IMR-90 (cell line): ENCODE measurements at regions not wholly inside any gene's neighbourhood (a gene's known extent, or its start where the extent isn't known, plus 50 kb on each side); places are given as distances from the start of the nearest gene placed in this dataset.

Experiments
- ATAC-seq: fragments of 200-7000 bp; cut with Tn5 transposase; 2 replicates; pipeline ENCODE4 v1.9.1; 2020; ENCODE audit warnings: low read depth, mild to moderate bottlenecking, moderate library complexity
- BruUV-seq: library from RNA; stranded (reverse); fragments of 400-500 nt; replicated peaks from 2 replicates; lab custom pipeline; 2021; lab: Mats Ljungman, UMichigan
- CTCF ChIA-PET: fragments of 300-600 bp; formaldehyde crosslinking; extraction: SDS; loops from one replicate; lab custom pipeline; 2021; ENCODE audit warnings: antibody characterized with exemption; lab: Yijun Ruan, JAX
- POLR2A ChIA-PET: fragments of 300-600 bp; sonication (Branson Sonifier 250); formaldehyde crosslinking; loops from one replicate; lab custom pipeline; 2022; ENCODE audit warnings: antibody characterized with exemption; ENCODE audit not compliant: unreplicated experiment; lab: Charles Lee
- DNase-seq: peaks from one replicate; pipeline ENCODE4 v3.0.0; 2013
- H2AFZ ChIP-seq: replicated peaks from 2 replicates; pipeline ENCODE3; 2013; ENCODE audit warnings: low read length, mild to moderate bottlenecking; ENCODE audit not compliant: poor library complexity
- H2AK5ac ChIP-seq: 2 replicates; pipeline ENCODE4 v1.6.1; 2013; ENCODE audit warnings: low read depth, low read length, inconsistent platforms
- H2AK9ac ChIP-seq: replicated peaks from 2 replicates; pipeline ENCODE3; 2013; ENCODE audit warnings: mild to moderate bottlenecking, low read depth, low read length, moderate library complexity; ENCODE audit not compliant: poor library complexity
- H2BK120ac ChIP-seq: 2 replicates; pipeline ENCODE4 v1.6.1; 2013; ENCODE audit warnings: low read depth, low read length, inconsistent platforms
- H2BK15ac ChIP-seq: 3 replicates; pipeline ENCODE4 v1.6.1; 2013; ENCODE audit warnings: low read depth, low read length, inconsistent platforms
- H2BK20ac ChIP-seq: 2 replicates; pipeline ENCODE4 v1.6.1; 2013; ENCODE audit warnings: low read depth, mild to moderate bottlenecking, inconsistent platforms, low read length, moderate library complexity
- H2BK5ac ChIP-seq: 2 replicates; pipeline ENCODE4 v1.6.1; 2013; ENCODE audit warnings: mild to moderate bottlenecking, low read depth, low read length, inconsistent platforms; ENCODE audit not compliant: poor library complexity, severe bottlenecking
- H3K14ac ChIP-seq: replicated peaks from 2 replicates; pipeline ENCODE4 v1.6.1; 2013; ENCODE audit warnings: low read depth, low read length, inconsistent platforms
- H3K18ac ChIP-seq: 2 replicates; pipeline ENCODE4 v1.6.1; 2013; ENCODE audit warnings: low read depth, low read length, control low read depth
- H3K23ac ChIP-seq: 2 replicates; pipeline ENCODE4 v1.6.1; 2013; ENCODE audit warnings: low read depth, low read length, inconsistent platforms
- H3K27ac ChIP-seq: 2 replicates; pipeline ENCODE4 v1.5.1; 2013; ENCODE audit warnings: mild to moderate bottlenecking, control low read depth, low read length; ENCODE audit not compliant: insufficient read depth
- H3K27me3 ChIP-seq: 2 replicates; pipeline ENCODE4 v1.6.1; 2013; ENCODE audit warnings: low read length; ENCODE audit not compliant: control insufficient read depth, insufficient read depth
- H3K36me3 ChIP-seq: 2 replicates; pipeline ENCODE4 v1.6.1; 2013; ENCODE audit warnings: low read length, mixed read lengths; ENCODE audit not compliant: control insufficient read depth, insufficient read depth
- H3K4ac ChIP-seq: 2 replicates; pipeline ENCODE4 v1.6.1; 2013; ENCODE audit warnings: low read depth, low read length, inconsistent platforms
- H3K4me1 ChIP-seq: 2 replicates; pipeline ENCODE4 v1.6.1; 2013; ENCODE audit warnings: low read length, mixed read lengths; ENCODE audit not compliant: control insufficient read depth, insufficient read depth
- H3K4me2 ChIP-seq: 2 replicates; pipeline ENCODE4 v1.6.1; 2013; ENCODE audit warnings: low read depth, mild to moderate bottlenecking, control low read depth, low read length, moderate library complexity
- H3K4me3 ChIP-seq: 2 replicates; pipeline ENCODE4 v1.5.1; 2013; ENCODE audit warnings: low read depth, mild to moderate bottlenecking, control low read depth, low read length, moderate library complexity; ENCODE audit not compliant: insufficient read depth
- H3K56ac ChIP-seq: 2 replicates; pipeline ENCODE4 v1.6.1; 2013; ENCODE audit warnings: low read length, inconsistent platforms; ENCODE audit not compliant: insufficient read depth; ENCODE audit errors: extremely low read depth
- H3K79me1 ChIP-seq, 2 experiments: 2 replicates each; pipeline ENCODE4 v1.6.1; 2013; ENCODE audit warnings: low read length in 2 of 2, inconsistent platforms in 1 of 2, low read depth in 1 of 2
- H3K9ac ChIP-seq: 2 replicates; pipeline ENCODE4 v1.6.1; 2013; ENCODE audit warnings: low read depth, low read length, control low read depth
- H3K9me1 ChIP-seq: 2 replicates; pipeline ENCODE4 v1.6.1; 2013; ENCODE audit warnings: low read length, inconsistent platforms; ENCODE audit not compliant: insufficient read depth
- H3K9me3 ChIP-seq: 2 replicates; pipeline ENCODE4 v1.6.1; 2013; ENCODE audit warnings: low read length; ENCODE audit not compliant: control insufficient read depth, insufficient read depth
- H4K20me1 ChIP-seq: 2 replicates; pipeline ENCODE4 v1.6.1; 2013; ENCODE audit warnings: low read length, inconsistent platforms; ENCODE audit not compliant: insufficient read depth
- H4K5ac ChIP-seq: 2 replicates; pipeline ENCODE4 v1.6.1; 2013; ENCODE audit warnings: mild to moderate bottlenecking, low read depth, low read length, control low read depth
- H4K8ac ChIP-seq, 2 experiments: 2 replicates each; pipeline ENCODE4 v1.6.1; 2013; ENCODE audit warnings: low read depth in 2 of 2, low read length in 2 of 2, control low read depth in 1 of 2, inconsistent platforms in 1 of 2
- H4K91ac ChIP-seq: 2 replicates; pipeline ENCODE4 v1.6.1; 2013; ENCODE audit warnings: low read depth, low read length, inconsistent platforms; ENCODE audit not compliant: insufficient read depth
- CEBPB ChIP-seq: IDR thresholded peaks from 2 replicates; pipeline ENCODE4 v1.6.1; 2012; ENCODE audit warnings: low read depth, low read length, improper control_type of control experiment
- WGBS, 2 experiments: methylation state at CpG; one replicate each; pipeline versions ENCODE4 v1.1.5 to v1.1.7; 2013; ENCODE audit warnings: missing lambda C conversion rate in 2 of 2; ENCODE audit not compliant: insufficient read length in 1 of 2; ENCODE audit errors: extremely low coverage in 2 of 2; 5-methylcytosine and 5-hydroxymethylcytosine counted together
- dilution Hi-C: fragments of 300-500 bp; cut with HindIII; formaldehyde crosslinking; loops from one replicate; pipeline ENCODE4 v1.14.3; 2018; ENCODE audit warnings: low sequenced_read_pairs; ENCODE audit not compliant: unreplicated experiment
- in situ Hi-C: fragments of 300-500 bp; cut with MboI; formaldehyde crosslinking; loops from 3 replicates; pipeline ENCODE4 v1.14.3; 2019; ENCODE audit warnings: low sequenced_read_pairs, inconsistent platforms, mixed read lengths
- intact Hi-C: fragments of 100-400 bp; cut with micrococcal nuclease; formaldehyde crosslinking; loops from 2 replicates; pipeline ENCODE4 v1.10.0; 2022
- TF ChIP-seq, protein P1 (sequence below): fragments of 150-350 bp; IDR thresholded peaks from 2 replicates; pipeline ENCODE4 v1.6.1; 2016; ENCODE audit warnings: low read depth, mild to moderate bottlenecking, low read length, moderate library complexity, borderline replicate concordance

DNA sequence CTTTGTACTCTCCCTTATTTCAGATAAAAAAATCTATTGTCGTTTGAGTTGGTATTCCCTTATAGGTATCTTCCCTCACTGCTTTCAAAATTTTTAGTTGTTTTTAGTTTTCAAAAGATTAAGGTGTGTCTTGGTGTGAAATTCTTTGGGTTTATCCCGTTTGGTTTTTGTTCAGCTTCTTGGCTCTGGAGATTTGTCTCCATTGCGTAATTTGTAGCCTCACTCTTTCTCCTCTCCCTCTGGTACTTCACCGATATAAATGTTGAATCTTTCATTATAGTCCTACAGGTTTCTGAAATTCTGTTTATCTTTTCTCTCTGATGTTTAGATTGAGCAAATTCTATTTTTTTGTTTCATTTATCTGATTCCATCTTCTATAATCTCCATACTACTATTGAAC, 113.8 kb upstream of the HS6ST1 start:
- Histone ChIP-seq H2AK9ac (no peak overlapping the region), H3K9ac (no peak overlapping the region), H2BK20ac (no peak overlapping the region), H3K4me2 (no peak overlapping the region), H3K18ac (no peak overlapping the region), H3K27ac (no peak overlapping the region), H2AK5ac (no peak overlapping the region), H3K23ac (no peak overlapping the region), H4K8ac (no peak overlapping the region), H3K4me1 (no peaks in the 10 kb centered on the region), H4K5ac (no peak overlapping the region), H2AFZ (no peak overlapping the region), H3K27me3 (no peaks in the 10 kb centered on the region; the same call in none of the 2 replicates), H2BK5ac (no peak overlapping the region), H4K91ac (no peak overlapping the region), H3K56ac (no peak overlapping the region), H2BK120ac (no peak overlapping the region), H3K4me3 (no peak overlapping the region), H3K9me3 (no peaks in the 10 kb centered on the region), H3K36me3 (no peaks in the 10 kb centered on the region), H4K20me1 (no peaks in the 10 kb centered on the region), H2BK15ac (no peak overlapping the region), H3K9me1 (no peaks in the 10 kb centered on the region), H3K14ac (no peak overlapping the region), H3K79me1 (no peaks in the 10 kb centered on the region), H3K4ac (no peak overlapping the region)
- POLR2A ChIA-PET = no interaction called here
- ATAC-seq = no peak
- CTCF ChIA-PET = no interaction called here
- no TSS peak for BruUV-seq
- no peak for DNase-seq
- dilution Hi-C loops (no loop called here), intact Hi-C loops (no loop called here), in situ Hi-C loops (no loop called here)
- no CpG with 5 or more reads among the region's 4 CpGs for WGBS, 2 experiments
- TF ChIP-seq, protein P1, sequence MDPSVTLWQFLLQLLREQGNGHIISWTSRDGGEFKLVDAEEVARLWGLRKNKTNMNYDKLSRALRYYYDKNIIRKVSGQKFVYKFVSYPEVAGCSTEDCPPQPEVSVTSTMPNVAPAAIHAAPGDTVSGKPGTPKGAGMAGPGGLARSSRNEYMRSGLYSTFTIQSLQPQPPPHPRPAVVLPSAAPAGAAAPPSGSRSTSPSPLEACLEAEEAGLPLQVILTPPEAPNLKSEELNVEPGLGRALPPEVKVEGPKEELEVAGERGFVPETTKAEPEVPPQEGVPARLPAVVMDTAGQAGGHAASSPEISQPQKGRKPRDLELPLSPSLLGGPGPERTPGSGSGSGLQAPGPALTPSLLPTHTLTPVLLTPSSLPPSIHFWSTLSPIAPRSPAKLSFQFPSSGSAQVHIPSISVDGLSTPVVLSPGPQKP = no peak
- peak; percentile 20; the same call in 1 of the 2 replicates for TF ChIP-seq CEBPB
